NT2/D1 (cell line): ENCODE measurements at regions not wholly inside any gene's neighbourhood (a gene's known extent, or its start where the extent isn't known, plus 50 kb on each side); places are given as distances from the start of the nearest gene placed in this dataset.

ENCODE experiments used
- SUZ12 ChIP-seq: IDR thresholded peaks from 2 replicates; pipeline ENCODE4 v1.6.1; 2011; ENCODE audit not compliant: insufficient read length, insufficient read depth; ENCODE audit errors: extremely low read depth
- YY1 ChIP-seq: IDR thresholded peaks from 2 replicates; pipeline ENCODE4 v1.6.1; 2011; ENCODE audit not compliant: insufficient read length, insufficient read depth
- ZNF274 ChIP-seq: IDR thresholded peaks from 2 replicates; pipeline ENCODE4 v1.6.1; 2011; ENCODE audit warnings: mild to moderate bottlenecking, low read depth, low read length

DNA sequence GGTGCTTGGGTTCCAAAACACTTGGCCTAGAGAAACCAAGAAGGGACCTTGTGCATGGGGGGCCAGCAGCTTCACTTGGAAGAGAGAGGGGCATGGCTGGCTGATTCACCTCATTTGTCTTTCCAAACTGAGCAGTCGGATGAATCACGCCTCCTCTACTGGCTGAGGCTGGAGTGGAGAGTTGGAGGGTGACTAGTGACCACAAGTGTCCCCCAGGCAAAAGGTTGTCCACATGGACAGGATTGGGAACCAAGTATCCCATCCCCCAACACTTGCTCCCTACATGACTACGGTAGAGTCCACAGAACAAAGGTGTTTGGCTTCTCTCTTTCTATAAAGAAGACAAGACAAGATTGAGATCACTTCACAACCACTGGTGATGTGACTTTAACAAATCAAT lies 875.6 kb downstream of the QKI start:
- no peak for TF ChIP-seq ZNF274
- TF ChIP-seq YY1: no peak
- no peak for TF ChIP-seq SUZ12
